ENCODE measurements at regions not wholly inside any gene's neighbourhood (a gene's known extent, or its start where the extent isn't known, plus 50 kb on each side); places are given as distances from the start of the nearest gene placed in this dataset.

DNA sequence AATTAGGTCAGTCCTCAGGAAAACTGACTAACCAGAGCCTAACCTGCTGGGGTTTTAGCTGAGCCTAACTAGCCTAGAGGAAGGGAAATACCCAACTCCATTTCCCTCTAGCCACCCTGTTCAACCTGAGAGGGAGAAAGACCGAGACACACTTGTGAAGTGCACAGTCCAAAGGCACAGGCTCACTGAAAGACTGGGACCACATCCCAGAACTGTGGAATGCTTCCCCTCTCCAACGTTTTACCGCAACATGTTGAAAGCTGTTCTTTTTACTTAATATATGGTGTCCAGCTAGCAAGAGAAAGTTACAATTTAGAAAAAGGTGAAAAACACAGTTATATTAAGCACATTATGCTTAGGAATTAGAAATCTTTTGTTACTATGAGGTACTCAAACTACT lies 76.8 kb upstream of the SIMC1 start:
- no peak for DNase-seq (ENCODE audit: low spot score)
- Histone ChIP-seq H3K4me1 (ENCODE audit: insufficient read depth, low read length, poor library complexity, severe bottlenecking) (no peaks in the 10 kb centered on the region), H3K27ac (ENCODE audit: low read depth, low read length, poor library complexity, severe bottlenecking) (no peak overlapping the region), H3K36me3 (ENCODE audit: insufficient read depth, low read length, poor library complexity, severe bottlenecking) (no peaks in the 10 kb centered on the region), H3K4me3 (ENCODE audit: low read depth, low read length, poor library complexity, severe bottlenecking) (no peak overlapping the region), H3K9me3 (ENCODE audit: low read depth, low read length, poor library complexity, severe bottlenecking) (no peaks in the 10 kb centered on the region), H3K27me3 (replicated peaks; ENCODE audit: insufficient read depth, low read depth, low read length, poor library complexity) (peaks cover 70% of the 10 kb centered on the region)
- no peak for TF ChIP-seq EZH2 (IDR thresholded peaks at IDR 0.05; ENCODE audit: borderline replicate concordance, low read depth, low read length, poor library complexity, severe bottlenecking)
- no peak for TF ChIP-seq CTCF (conservative IDR thresholded peaks at IDR 0.05; ENCODE audit: low read depth, low read length)
- POLR2A ChIA-PET (ENCODE audit: low non-redundant PET) = no interaction called here
- no TSS peak for BruUV-seq (replicated peaks)
- intact Hi-C loops (cut with micrococcal nuclease; ENCODE audit: unreplicated experiment) = no loop called here
- CTCF ChIA-PET = no interaction called here

DNA sequence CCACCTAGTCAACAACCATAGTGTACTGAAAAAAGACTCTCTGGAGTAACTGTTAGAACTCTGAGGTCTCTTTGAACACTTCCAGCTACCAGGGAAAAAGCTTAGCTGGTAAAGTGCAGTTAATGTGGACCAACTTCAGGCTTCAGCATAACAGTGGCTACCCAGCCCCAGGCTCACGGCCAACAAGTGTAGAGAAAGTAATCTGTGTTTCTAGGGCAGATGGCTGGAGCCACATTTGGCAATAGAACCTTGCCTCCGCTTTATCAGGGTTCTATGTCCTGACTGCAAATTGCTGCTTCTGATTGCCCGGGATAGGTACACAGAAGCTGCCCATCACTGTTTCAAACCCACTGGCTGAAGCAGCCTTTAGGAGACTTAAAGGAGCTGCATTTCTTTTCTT lies 76.0 kb upstream of the SIMC1 start:
- peaks cover 68% of the 10 kb centered on the region for H3K27me3 ChIP-seq (replicated peaks; ENCODE audit: insufficient read depth, low read depth, low read length, poor library complexity)
- no peak for TF ChIP-seq EZH2 (IDR thresholded peaks at IDR 0.05; ENCODE audit: borderline replicate concordance, low read depth, low read length, poor library complexity, severe bottlenecking)
- TF ChIP-seq CTCF (conservative IDR thresholded peaks at IDR 0.05; ENCODE audit: low read depth, low read length) = no peak
- no peak overlapping the region for H3K27ac ChIP-seq (ENCODE audit: low read depth, low read length, poor library complexity, severe bottlenecking)
- DNase-seq (ENCODE audit: low spot score) = no peak
- BruUV-seq (replicated peaks) = no TSS peak
- H3K4me1 ChIP-seq (ENCODE audit: insufficient read depth, low read length, poor library complexity, severe bottlenecking) = no peaks in the 10 kb centered on the region
- H3K9me3 ChIP-seq (ENCODE audit: low read depth, low read length, poor library complexity, severe bottlenecking) = no peaks in the 10 kb centered on the region
- intact Hi-C loops (cut with micrococcal nuclease; ENCODE audit: unreplicated experiment) = no loop called here
- no peaks in the 10 kb centered on the region for H3K36me3 ChIP-seq (ENCODE audit: insufficient read depth, low read length, poor library complexity, severe bottlenecking)
- ChIA-PET CTCF (no interaction called here), POLR2A (ENCODE audit: low non-redundant PET) (no interaction called here)
- H3K4me3 ChIP-seq (ENCODE audit: low read depth, low read length, poor library complexity, severe bottlenecking) = no peak overlapping the region

- DNase-seq (ENCODE audit: low spot score) = no peak
- peaks cover 67% of the 10 kb centered on the region for H3K27me3 ChIP-seq (replicated peaks; ENCODE audit: insufficient read depth, low read depth, low read length, poor library complexity)
- intact Hi-C loops (cut with micrococcal nuclease; ENCODE audit: unreplicated experiment) = no loop called here
- no TSS peak for BruUV-seq (replicated peaks)
- CTCF ChIA-PET = no interaction called here
- no peaks in the 10 kb centered on the region for H3K9me3 ChIP-seq (ENCODE audit: low read depth, low read length, poor library complexity, severe bottlenecking)
- TF ChIP-seq EZH2 (IDR thresholded peaks at IDR 0.05; ENCODE audit: borderline replicate concordance, low read depth, low read length, poor library complexity, severe bottlenecking) (no peak), CTCF (conservative IDR thresholded peaks at IDR 0.05; ENCODE audit: low read depth, low read length) (no peak)
- H3K4me3 ChIP-seq (ENCODE audit: low read depth, low read length, poor library complexity, severe bottlenecking) = no peak overlapping the region
- POLR2A ChIA-PET (ENCODE audit: low non-redundant PET) = no interaction called here
- H3K4me1 ChIP-seq (ENCODE audit: insufficient read depth, low read length, poor library complexity, severe bottlenecking) = no peaks in the 10 kb centered on the region
- H3K36me3 ChIP-seq (ENCODE audit: insufficient read depth, low read length, poor library complexity, severe bottlenecking) = no peaks in the 10 kb centered on the region
- H3K27ac ChIP-seq (ENCODE audit: low read depth, low read length, poor library complexity, severe bottlenecking) = no peak overlapping the region
Measured at GRCh38 chr5:176162888-176163287, 75.3 kb upstream of the SIMC1 start.

All from A673 (cell line).